Endodermal cell (in vitro differentiated cells): ENCODE measurements at regions not wholly inside any gene's neighbourhood (a gene's known extent, or its start where the extent isn't known, plus 50 kb on each side); places are given as distances from the start of the nearest gene placed in this dataset.

Experiments used
- DNase-seq: peaks from one replicate; pipeline ENCODE4 v3.0.0-alpha.2; 2017
- H3K27ac ChIP-seq: 2 replicates; pipeline ENCODE4 v1.5.1; 2013; ENCODE audit warnings: mild to moderate bottlenecking, low read depth, low read length, moderate library complexity
- H3K27me3 ChIP-seq: 2 replicates; pipeline ENCODE4 v1.6.1; 2013; ENCODE audit warnings: mild to moderate bottlenecking, low read length, moderate library complexity; ENCODE audit not compliant: insufficient read depth, control insufficient read depth, poor library complexity, severe bottlenecking
- H3K36me3 ChIP-seq: 2 replicates; pipeline ENCODE4 v1.7.0; 2013; ENCODE audit warnings: mild to moderate bottlenecking, low read length, moderate library complexity; ENCODE audit not compliant: control insufficient read depth, insufficient read depth
- H3K4me1 ChIP-seq: one replicate; pipeline ENCODE4 v1.7.0; 2013; ENCODE audit warnings: low read length; ENCODE audit not compliant: control insufficient read depth, insufficient read depth
- H3K4me3 ChIP-seq: 2 replicates; pipeline ENCODE4 v1.5.1; 2013; ENCODE audit warnings: mild to moderate bottlenecking, low read length, moderate library complexity
- H3K9ac ChIP-seq: 2 replicates; pipeline ENCODE4 v1.6.1; 2013; ENCODE audit warnings: mild to moderate bottlenecking, low read length, moderate library complexity; ENCODE audit not compliant: poor library complexity, severe bottlenecking; ENCODE audit errors: extremely low read depth
- H3K9me3 ChIP-seq: 2 replicates; pipeline ENCODE4 v1.6.1; 2013; ENCODE audit warnings: mild to moderate bottlenecking, low read length, moderate library complexity; ENCODE audit not compliant: control insufficient read depth
- H3K27ac Mint-ChIP-seq: 2 replicates; pipeline ENCODE4 v1.8.0; 2020; ENCODE audit warnings: mixed read lengths
- H3K27me3 Mint-ChIP-seq: 2 replicates; pipeline ENCODE4 v1.8.0; 2021; ENCODE audit warnings: mild to moderate bottlenecking, mixed read lengths; ENCODE audit not compliant: insufficient read depth
- H3K36me3 Mint-ChIP-seq: 2 replicates; pipeline ENCODE4 v1.8.0; 2020; ENCODE audit warnings: low read depth, mixed read lengths
- H3K4me1 Mint-ChIP-seq: 2 replicates; pipeline ENCODE4 v1.8.0; 2020; ENCODE audit warnings: mixed read lengths
- H3K4me3 Mint-ChIP-seq: 2 replicates; pipeline ENCODE4 v1.8.0; 2020; ENCODE audit warnings: mild to moderate bottlenecking, moderate library complexity, mixed read lengths
- H3K9me3 Mint-ChIP-seq: 2 replicates; pipeline ENCODE4 v1.8.0; 2020; ENCODE audit warnings: mild to moderate bottlenecking, mixed read lengths
- WGBS, 2 experiments: methylation state at CpG; one replicate each; pipeline versions ENCODE4 v1.1.5 to v1.1.7; 2013; ENCODE audit warnings: missing lambda C conversion rate in 2 of 2, mixed read lengths in 1 of 2; ENCODE audit not compliant: insufficient coverage in 1 of 2, insufficient read length in 1 of 2; 5-methylcytosine and 5-hydroxymethylcytosine counted together
- TF ChIP-seq, protein P1 (sequence below): fragments of 200-600 bp; sonication (generic); conservative IDR thresholded peaks from 2 replicates; pipeline ENCODE4 v1.5.0; 2021; ENCODE audit warnings: antibody characterized with exemption, mild to moderate bottlenecking

DNA sequence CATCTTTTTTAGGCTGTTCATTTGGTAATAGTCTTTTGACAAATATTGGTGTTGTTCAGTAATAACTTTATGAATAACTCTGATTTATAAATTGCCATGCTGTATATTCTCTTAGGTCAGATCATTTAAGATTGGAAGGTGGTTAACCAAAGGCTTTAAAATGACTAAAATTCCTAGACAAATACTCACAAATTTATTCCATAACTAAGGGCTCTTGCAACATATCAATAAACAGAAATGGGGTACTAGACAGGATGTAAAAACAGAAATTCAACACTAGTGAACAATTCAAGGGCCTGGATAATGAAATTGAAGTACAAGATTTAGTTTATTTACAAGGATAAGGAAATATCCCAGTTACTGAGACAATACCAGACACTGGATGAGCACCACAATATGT, 328.6 kb downstream of the PCDH19 start:
- Histone ChIP-seq H3K27ac (no peak overlapping the region), H3K9ac (no peak overlapping the region), H3K4me1 (no peaks in the 10 kb centered on the region), H3K9me3 (no peaks in the 10 kb centered on the region), H3K4me3 (no peak overlapping the region), H3K36me3 (no peaks in the 10 kb centered on the region), H3K27me3 (no peaks in the 10 kb centered on the region)
- H3K27me3 Mint-ChIP-seq: no peaks in the 10 kb centered on the region
- TF ChIP-seq, protein P1, sequence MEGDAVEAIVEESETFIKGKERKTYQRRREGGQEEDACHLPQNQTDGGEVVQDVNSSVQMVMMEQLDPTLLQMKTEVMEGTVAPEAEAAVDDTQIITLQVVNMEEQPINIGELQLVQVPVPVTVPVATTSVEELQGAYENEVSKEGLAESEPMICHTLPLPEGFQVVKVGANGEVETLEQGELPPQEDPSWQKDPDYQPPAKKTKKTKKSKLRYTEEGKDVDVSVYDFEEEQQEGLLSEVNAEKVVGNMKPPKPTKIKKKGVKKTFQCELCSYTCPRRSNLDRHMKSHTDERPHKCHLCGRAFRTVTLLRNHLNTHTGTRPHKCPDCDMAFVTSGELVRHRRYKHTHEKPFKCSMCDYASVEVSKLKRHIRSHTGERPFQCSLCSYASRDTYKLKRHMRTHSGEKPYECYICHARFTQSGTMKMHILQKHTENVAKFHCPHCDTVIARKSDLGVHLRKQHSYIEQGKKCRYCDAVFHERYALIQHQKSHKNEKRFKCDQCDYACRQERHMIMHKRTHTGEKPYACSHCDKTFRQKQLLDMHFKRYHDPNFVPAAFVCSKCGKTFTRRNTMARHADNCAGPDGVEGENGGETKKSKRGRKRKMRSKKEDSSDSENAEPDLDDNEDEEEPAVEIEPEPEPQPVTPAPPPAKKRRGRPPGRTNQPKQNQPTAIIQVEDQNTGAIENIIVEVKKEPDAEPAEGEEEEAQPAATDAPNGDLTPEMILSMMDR: no peak
- DNase-seq: no peak
- H3K9me3 Mint-ChIP-seq: no peaks in the 10 kb centered on the region
- H3K4me1 Mint-ChIP-seq: no peaks in the 10 kb centered on the region
- no peaks in the 10 kb centered on the region for H3K36me3 Mint-ChIP-seq
- no peak overlapping the region for H3K4me3 Mint-ChIP-seq
- H3K27ac Mint-ChIP-seq: no peak overlapping the region

DNA sequence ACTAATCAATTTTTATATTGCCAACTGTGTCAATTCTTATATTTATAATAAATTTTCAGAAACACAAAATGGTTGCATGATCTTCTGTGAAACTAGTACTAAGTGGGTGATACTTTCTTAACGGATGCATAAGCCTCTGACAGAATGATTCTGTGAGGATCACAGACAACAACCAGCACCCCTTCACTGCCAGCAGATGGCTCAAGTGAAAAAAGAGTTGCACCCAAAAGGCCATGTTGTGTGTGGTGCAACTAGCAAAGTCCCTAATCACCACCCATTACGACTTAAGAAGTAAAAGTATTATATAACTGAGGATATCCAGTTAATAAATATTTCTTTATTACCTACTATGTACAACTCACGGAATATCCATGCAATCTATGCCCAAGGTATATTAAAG, 334.0 kb downstream of the PCDH19 start:
- no peaks in the 10 kb centered on the region for H3K36me3 ChIP-seq
- no peaks in the 10 kb centered on the region for H3K27me3 ChIP-seq
- no peak overlapping the region for H3K27ac ChIP-seq
- Mint-ChIP-seq H3K9me3 (no peaks in the 10 kb centered on the region), H3K36me3 (no peaks in the 10 kb centered on the region), H3K27me3 (no peaks in the 10 kb centered on the region), H3K4me3 (no peak overlapping the region), H3K27ac (no peak overlapping the region), H3K4me1 (no peaks in the 10 kb centered on the region)
- no peaks in the 10 kb centered on the region for H3K9me3 ChIP-seq
- TF ChIP-seq, protein P1: peak; percentile 58
- DNase-seq: no peak
- no peak overlapping the region for H3K9ac ChIP-seq
- H3K4me3 ChIP-seq: no peak overlapping the region
- no peaks in the 10 kb centered on the region for H3K4me1 ChIP-seq
- 58% methylated on average over 1 of the region's 3 CpGs; no CpG with 5 or more reads in 1 of the 2 experiments for WGBS, 2 experiments

DNA sequence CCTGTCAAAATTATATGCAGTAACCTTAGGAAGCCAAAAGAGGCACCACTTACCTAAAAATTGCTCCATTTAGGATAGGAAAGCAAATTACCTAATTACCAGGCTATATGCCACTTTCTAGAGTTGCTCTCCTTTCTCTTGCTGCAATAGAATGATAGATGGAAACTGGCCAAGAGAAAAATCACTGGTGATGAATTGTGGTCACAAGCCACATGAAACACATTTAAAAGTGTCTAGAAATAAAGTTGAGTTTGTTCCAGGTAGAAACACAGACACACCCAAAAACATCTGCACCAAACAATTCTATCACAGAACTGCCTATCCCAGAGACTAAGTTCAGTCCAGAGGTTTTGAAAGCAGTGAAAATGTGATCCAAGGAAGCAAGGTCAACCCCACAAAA, 337.7 kb downstream of the PCDH19 start:
- H3K36me3 Mint-ChIP-seq: no peaks in the 10 kb centered on the region
- H3K27ac ChIP-seq: no peak overlapping the region
- H3K27ac Mint-ChIP-seq: no peak overlapping the region
- H3K9me3 Mint-ChIP-seq: no peaks in the 10 kb centered on the region
- TF ChIP-seq, protein P1: peak; percentile 46
- H3K4me1 ChIP-seq: no peaks in the 10 kb centered on the region
- peaks cover 10% of the 10 kb centered on the region for H3K4me1 Mint-ChIP-seq
- H3K9ac ChIP-seq: no peak overlapping the region
- H3K4me3 Mint-ChIP-seq: no peak overlapping the region
- no peak for DNase-seq
- no peaks in the 10 kb centered on the region for H3K27me3 ChIP-seq
- no peaks in the 10 kb centered on the region for H3K9me3 ChIP-seq
- H3K27me3 Mint-ChIP-seq: no peaks in the 10 kb centered on the region
- no peak overlapping the region for H3K4me3 ChIP-seq
- no peaks in the 10 kb centered on the region for H3K36me3 ChIP-seq
